ENCODE measurements at regions not wholly inside any gene's neighbourhood (a gene's known extent, or its start where the extent isn't known, plus 50 kb on each side); places are given as distances from the start of the nearest gene placed in this dataset.

DNA sequence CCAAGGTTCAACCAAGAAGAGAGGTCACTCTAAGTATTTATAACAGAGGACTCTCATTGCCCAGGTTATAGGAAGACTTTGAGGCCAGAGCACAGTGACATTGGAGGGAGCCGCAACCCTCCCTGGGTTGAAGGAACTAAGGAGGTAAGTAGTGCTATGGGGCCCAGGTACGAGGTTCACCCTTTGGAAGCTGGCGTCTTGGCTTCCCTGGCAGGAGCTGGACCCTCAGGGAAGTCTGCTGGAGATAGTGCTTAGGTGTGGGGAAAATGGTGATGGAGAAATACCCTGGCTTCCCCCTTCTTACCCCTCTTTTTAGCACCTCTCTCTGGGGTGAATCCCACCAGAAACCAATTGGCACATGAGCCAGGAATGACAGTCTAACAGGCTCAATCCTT lies 317.9 kb upstream of the ZNF32 start:
- intact Hi-C loops (cut with DNase I): no loop called here
- Histone ChIP-seq H3K36me3 (no peaks in the 10 kb centered on the region), H3K4me3 (no peak overlapping the region), H3K4me1 (replicated peaks) (no peaks in the 10 kb centered on the region), H3K9me3 (no peaks in the 10 kb centered on the region), H3K27me3 (replicated peaks; ENCODE audit: insufficient read depth) (no peaks in the 10 kb centered on the region), H3K27ac (no peak overlapping the region)
- WGBS: 99% methylated on average over 3 of the region's 3 CpGs
- DNase-seq (ENCODE audit: low spot score): no peak
- TF ChIP-seq, protein P1, sequence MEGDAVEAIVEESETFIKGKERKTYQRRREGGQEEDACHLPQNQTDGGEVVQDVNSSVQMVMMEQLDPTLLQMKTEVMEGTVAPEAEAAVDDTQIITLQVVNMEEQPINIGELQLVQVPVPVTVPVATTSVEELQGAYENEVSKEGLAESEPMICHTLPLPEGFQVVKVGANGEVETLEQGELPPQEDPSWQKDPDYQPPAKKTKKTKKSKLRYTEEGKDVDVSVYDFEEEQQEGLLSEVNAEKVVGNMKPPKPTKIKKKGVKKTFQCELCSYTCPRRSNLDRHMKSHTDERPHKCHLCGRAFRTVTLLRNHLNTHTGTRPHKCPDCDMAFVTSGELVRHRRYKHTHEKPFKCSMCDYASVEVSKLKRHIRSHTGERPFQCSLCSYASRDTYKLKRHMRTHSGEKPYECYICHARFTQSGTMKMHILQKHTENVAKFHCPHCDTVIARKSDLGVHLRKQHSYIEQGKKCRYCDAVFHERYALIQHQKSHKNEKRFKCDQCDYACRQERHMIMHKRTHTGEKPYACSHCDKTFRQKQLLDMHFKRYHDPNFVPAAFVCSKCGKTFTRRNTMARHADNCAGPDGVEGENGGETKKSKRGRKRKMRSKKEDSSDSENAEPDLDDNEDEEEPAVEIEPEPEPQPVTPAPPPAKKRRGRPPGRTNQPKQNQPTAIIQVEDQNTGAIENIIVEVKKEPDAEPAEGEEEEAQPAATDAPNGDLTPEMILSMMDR (IDR thresholded peaks at IDR 0.05): no peak
- TF ChIP-seq POLR2AphosphoS5 (IDR thresholded peaks at IDR 0.05) (no peak), POLR2A (IDR thresholded peaks at IDR 0.05) (no peak)

DNA sequence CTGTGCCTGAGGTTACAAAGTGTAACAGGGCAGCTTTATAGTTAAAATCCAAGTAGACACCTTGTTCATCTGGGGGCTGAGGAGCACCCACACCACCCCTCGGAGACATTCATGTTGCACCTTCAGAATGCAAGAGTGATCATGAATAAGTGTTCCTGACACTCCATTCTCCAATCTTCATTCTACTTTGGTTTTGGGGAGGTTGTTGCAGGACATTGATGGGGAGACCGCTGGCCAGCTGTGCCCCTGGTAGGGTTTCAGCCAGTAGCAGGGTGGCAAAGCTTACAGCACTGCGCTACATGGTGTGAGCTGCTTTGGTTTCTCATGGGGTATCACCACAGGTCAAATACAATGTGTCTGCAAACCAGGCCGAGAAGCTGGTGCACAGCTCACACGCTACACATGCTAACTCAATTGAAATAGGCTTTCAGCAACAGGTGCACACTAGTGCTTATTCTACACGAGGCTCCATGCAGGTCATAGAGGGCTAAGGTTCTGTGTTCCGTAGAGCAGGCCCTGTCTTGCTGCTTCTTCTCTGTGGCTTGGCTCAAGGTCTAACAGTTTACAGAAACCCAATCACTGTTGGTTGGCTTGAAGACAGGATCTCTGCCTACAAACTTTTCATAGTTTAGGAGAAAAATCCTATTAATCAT lies 317.4 kb upstream of the ZNF32 start:
- intact Hi-C loops (cut with DNase I): no loop called here
- Histone ChIP-seq H3K4me1 (replicated peaks) (no peaks in the 10 kb centered on the region), H3K9me3 (no peaks in the 10 kb centered on the region), H3K27ac (no peak overlapping the region), H3K4me3 (no peak overlapping the region), H3K36me3 (no peaks in the 10 kb centered on the region), H3K27me3 (replicated peaks; ENCODE audit: insufficient read depth) (no peaks in the 10 kb centered on the region)
- TF ChIP-seq, protein P1 (IDR thresholded peaks at IDR 0.05): no peak
- TF ChIP-seq POLR2A (IDR thresholded peaks at IDR 0.05): no peak
- no peak for TF ChIP-seq POLR2AphosphoS5 (IDR thresholded peaks at IDR 0.05)
- no peak for DNase-seq (ENCODE audit: low spot score)
- WGBS: 81% methylated on average over 7 of the region's 7 CpGs

DNA sequence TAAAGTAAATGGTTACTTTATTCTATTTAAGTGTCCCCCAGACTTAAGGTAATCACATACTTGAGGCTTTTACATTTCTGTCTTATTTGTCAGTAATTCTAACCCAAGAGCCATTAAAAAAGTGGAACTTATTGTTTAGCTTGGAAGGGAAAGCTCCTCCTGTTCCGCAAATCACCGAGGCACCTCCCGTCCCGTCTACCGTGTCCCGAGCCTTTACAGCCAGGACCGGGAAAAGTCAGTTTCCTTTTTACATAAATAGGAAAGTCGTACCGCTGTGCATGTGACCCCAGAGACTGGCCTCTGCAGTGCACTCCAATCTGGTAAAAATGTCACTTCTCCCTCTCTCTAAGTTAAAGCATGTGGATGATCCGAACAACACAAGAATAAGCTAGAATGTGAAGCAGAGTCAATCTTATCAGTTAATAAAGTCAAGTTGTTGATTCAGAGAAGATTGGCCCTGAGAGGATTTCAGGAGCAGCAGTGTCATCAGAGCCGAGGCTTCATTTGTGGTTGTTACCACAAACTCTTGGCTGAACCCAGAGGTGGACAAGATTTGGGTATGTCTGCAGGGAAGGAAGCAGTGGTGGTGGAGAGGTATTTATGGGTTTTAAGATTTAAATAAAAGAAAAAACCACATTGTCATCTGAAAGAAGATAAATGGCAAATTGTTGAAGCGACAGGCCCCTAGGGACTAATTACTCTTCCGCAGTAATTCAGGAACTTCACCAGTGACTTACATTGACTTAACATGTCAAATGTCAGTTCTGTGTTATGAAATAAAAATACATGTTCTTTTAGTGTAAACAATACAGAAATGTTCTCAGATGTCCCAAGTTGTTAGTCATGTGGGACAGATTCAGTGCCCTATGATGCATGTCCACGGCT lies 316.6 kb upstream of the ZNF32 start:
- DNase-seq (ENCODE audit: low spot score): no peak
- WGBS: 57% methylated on average over 14 of the region's 14 CpGs
- intact Hi-C loops (cut with DNase I): no loop called here

DNA sequence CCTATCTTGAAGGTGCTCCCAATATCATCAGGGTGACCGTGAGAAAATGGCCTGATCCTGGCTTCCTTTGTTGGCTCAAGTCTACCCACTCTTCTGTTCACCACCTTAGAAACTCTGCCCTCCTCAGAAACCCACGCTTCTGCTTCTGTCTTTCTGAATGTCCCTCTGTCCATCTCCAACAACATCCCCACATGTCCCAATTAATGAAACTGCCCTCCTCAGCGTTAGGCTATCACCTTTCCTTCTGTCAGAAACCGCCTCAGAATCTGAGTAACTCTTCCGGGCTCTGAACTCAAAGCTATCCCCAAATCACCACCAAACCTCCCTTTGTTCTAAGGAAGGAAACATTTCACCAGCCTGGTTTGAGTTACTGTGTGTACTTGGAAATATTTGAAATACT lies 315.8 kb upstream of the ZNF32 start:
- DNase-seq (ENCODE audit: low spot score): no peak
- WGBS: 91% methylated on average over 5 of the region's 5 CpGs
- Histone ChIP-seq H3K9me3 (no peaks in the 10 kb centered on the region), H3K27me3 (replicated peaks; ENCODE audit: insufficient read depth) (no peaks in the 10 kb centered on the region), H3K27ac (no peak overlapping the region), H3K4me1 (replicated peaks) (no peaks in the 10 kb centered on the region), H3K4me3 (no peak overlapping the region), H3K36me3 (no peaks in the 10 kb centered on the region)
- TF ChIP-seq POLR2AphosphoS5 (IDR thresholded peaks at IDR 0.05): no peak
- TF ChIP-seq POLR2A (IDR thresholded peaks at IDR 0.05): no peak
- TF ChIP-seq, protein P1 (IDR thresholded peaks at IDR 0.05): no peak
- intact Hi-C loops (cut with DNase I): no loop called here

More for the DNA sequence above, 316.6 kb upstream of the ZNF32 start:
- Histone ChIP-seq H3K27me3 (replicated peaks; ENCODE audit: insufficient read depth) (no peaks in the 10 kb centered on the region), H3K27ac (no peak overlapping the region), H3K4me3 (no peak overlapping the region), H3K9me3 (no peaks in the 10 kb centered on the region), H3K36me3 (no peaks in the 10 kb centered on the region), H3K4me1 (replicated peaks) (no peaks in the 10 kb centered on the region)
- TF ChIP-seq, protein P1 (IDR thresholded peaks at IDR 0.05): no peak
- TF ChIP-seq POLR2A (IDR thresholded peaks at IDR 0.05) (no peak), POLR2AphosphoS5 (IDR thresholded peaks at IDR 0.05) (no peak)
